OCI-LY3 (cell line): ENCODE measurements at regions not wholly inside any gene's neighbourhood (a gene's known extent, or its start where the extent isn't known, plus 50 kb on each side); places are given as distances from the start of the nearest gene placed in this dataset.

Experiments
- CTCF ChIP-seq: fragments of 200-600, 300-600 bp; sonication (generic); IDR thresholded peaks from 2 replicates; pipeline ENCODE4 v1.5.1; 2014; ENCODE audit warnings: antibody characterized with exemption, low read length, low read depth
- EZH2phosphoT487 ChIP-seq: fragments of 200-600 bp; shearing (Covaris generic); IDR thresholded peaks from 2 replicates; pipeline ENCODE4 v1.6.1; 2018; ENCODE audit warnings: antibody characterized with exemption, mixed run types, low read depth

- TF ChIP-seq CTCF (no peak), EZH2phosphoT487 (no peak)
Observed at GRCh38 chr11:69369945-69370344, 76.0 kb downstream of the MYEOV start.
